ENCODE measurements at regions not wholly inside any gene's neighbourhood (a gene's known extent, or its start where the extent isn't known, plus 50 kb on each side); places are given as distances from the start of the nearest gene placed in this dataset.
"Not testable (repeated sequence)": the region's sequence is repeated elsewhere in the genome, so short reads cannot be mapped to it uniquely, and the experiment has no call there.

GRCh38 chr2:167859676-167860075 is 387.7 kb downstream of the STK39 start:
- Mint-ChIP-seq H3K27me3 (peaks cover 17% of the 10 kb centered on the region), H3K36me3 (ENCODE audit: low read depth) (no peaks in the 10 kb centered on the region), H3K4me3 (no peak overlapping the region), H3K27ac (no peak overlapping the region), H3K4me1 (peaks cover 13% of the 10 kb centered on the region), H3K9me3 (no peaks in the 10 kb centered on the region)
- POLR2A ChIA-PET: no interaction called here
- CTCF ChIA-PET: interaction anchor here (1.2 kb wide), 1 partner anchor 23 kb away, joined by 3 read pairs; no protein-coding TSS in a partner anchor
- DNase-seq: no peak

- Mint-ChIP-seq H3K4me3 (no peak overlapping the region), H3K27ac (no peak overlapping the region), H3K9me3 (no peaks in the 10 kb centered on the region), H3K36me3 (ENCODE audit: low read depth) (no peaks in the 10 kb centered on the region), H3K27me3 (peaks cover 19% of the 10 kb centered on the region), H3K4me1 (peaks cover 8% of the 10 kb centered on the region)
- ChIA-PET CTCF (interaction anchor here (0.9 kb wide), 1 partner anchor 12 kb away, joined by 5 read pairs; no protein-coding TSS in a partner anchor), POLR2A (no interaction called here)
- DNase-seq: no peak
These were observed 389.3 kb downstream of the STK39 start for GRCh38 chr2:167858086-167858485.

GRCh38 chr2:167857416-167857815 is 390.0 kb downstream of the STK39 start:
- H3K27ac Mint-ChIP-seq: no peak overlapping the region
- no peaks in the 10 kb centered on the region for H3K36me3 Mint-ChIP-seq (ENCODE audit: low read depth)
- H3K4me1 Mint-ChIP-seq: peaks cover 3% of the 10 kb centered on the region
- H3K9me3 Mint-ChIP-seq: no peaks in the 10 kb centered on the region
- POLR2A ChIA-PET: no interaction called here
- H3K27me3 Mint-ChIP-seq: peaks cover 20% of the 10 kb centered on the region
- CTCF ChIA-PET: no interaction called here
- no peak overlapping the region for H3K4me3 Mint-ChIP-seq
- DNase-seq: no peak

- Mint-ChIP-seq H3K4me1 (no peaks in the 10 kb centered on the region), H3K4me3 (no peak overlapping the region), H3K27me3 (peaks cover 19% of the 10 kb centered on the region), H3K27ac (no peak overlapping the region), H3K9me3 (no peaks in the 10 kb centered on the region), H3K36me3 (ENCODE audit: low read depth) (no peaks in the 10 kb centered on the region)
- ChIA-PET CTCF (no interaction called here), POLR2A (no interaction called here)
- no peak for DNase-seq
These were observed 391.2 kb downstream of the STK39 start for GRCh38 chr2:167856190-167856589.

GRCh38 chr2:167855211-167855610 is 392.2 kb downstream of the STK39 start:
- Mint-ChIP-seq H3K4me1 (no peaks in the 10 kb centered on the region), H3K9me3 (no peaks in the 10 kb centered on the region), H3K36me3 (ENCODE audit: low read depth) (no peaks in the 10 kb centered on the region), H3K27me3 (peaks cover 16% of the 10 kb centered on the region), H3K4me3 (no peak overlapping the region), H3K27ac (no peak overlapping the region)
- ChIA-PET POLR2A (no interaction called here), CTCF (no interaction called here)
- no peak for DNase-seq

GRCh38 chr2:167853717-167854116 is 393.7 kb downstream of the STK39 start:
- peaks cover 16% of the 10 kb centered on the region for H3K27me3 Mint-ChIP-seq
- H3K27ac Mint-ChIP-seq: no peak overlapping the region
- H3K4me3 Mint-ChIP-seq: no peak overlapping the region
- no peaks in the 10 kb centered on the region for H3K4me1 Mint-ChIP-seq
- CTCF ChIA-PET: no interaction called here
- peaks cover 3% of the 10 kb centered on the region for H3K9me3 Mint-ChIP-seq
- no peaks in the 10 kb centered on the region for H3K36me3 Mint-ChIP-seq (ENCODE audit: low read depth)
- POLR2A ChIA-PET: no interaction called here
- DNase-seq: no peak

- ChIA-PET CTCF (interaction anchor here (0.6 kb wide), 1 partner anchor 632 kb away, joined by 4 read pairs; no protein-coding TSS in a partner anchor), POLR2A (no interaction called here)
- Mint-ChIP-seq H3K4me3 (no peak overlapping the region), H3K36me3 (ENCODE audit: low read depth) (no peaks in the 10 kb centered on the region), H3K27ac (no peak overlapping the region), H3K27me3 (peaks cover 18% of the 10 kb centered on the region), H3K4me1 (peaks cover 3% of the 10 kb centered on the region), H3K9me3 (peaks cover 3% of the 10 kb centered on the region)
- DNase-seq: no peak
These were observed 395.5 kb downstream of the STK39 start for GRCh38 chr2:167851876-167852275.

- DNase-seq: no peak
- no peaks in the 10 kb centered on the region for H3K36me3 Mint-ChIP-seq (ENCODE audit: low read depth)
- peaks cover 3% of the 10 kb centered on the region for H3K9me3 Mint-ChIP-seq
- H3K27me3 Mint-ChIP-seq: peaks cover 18% of the 10 kb centered on the region
- ChIA-PET CTCF (no interaction called here), POLR2A (no interaction called here)
- no peak overlapping the region for H3K27ac Mint-ChIP-seq
- H3K4me1 Mint-ChIP-seq: peaks cover 3% of the 10 kb centered on the region
- no peak overlapping the region for H3K4me3 Mint-ChIP-seq
These were observed 396.0 kb downstream of the STK39 start for GRCh38 chr2:167851323-167851860.

GRCh38 chr2:167844714-167845530 is 402.5 kb downstream of the STK39 start:
- peaks cover 3% of the 10 kb centered on the region for H3K4me1 Mint-ChIP-seq
- no peak for DNase-seq
- no peaks in the 10 kb centered on the region for H3K36me3 Mint-ChIP-seq (ENCODE audit: low read depth)
- H3K9me3 Mint-ChIP-seq: peaks cover 3% of the 10 kb centered on the region
- peaks cover 14% of the 10 kb centered on the region for H3K27me3 Mint-ChIP-seq
- H3K27ac Mint-ChIP-seq: no peak overlapping the region
- ChIA-PET CTCF (no interaction called here), POLR2A (no interaction called here)
- H3K4me3 Mint-ChIP-seq: no peak overlapping the region

GRCh38 chr2:167843657-167844056 is 403.7 kb downstream of the STK39 start:
- H3K9me3 Mint-ChIP-seq: no peaks in the 10 kb centered on the region
- ChIA-PET CTCF (no interaction called here), POLR2A (no interaction called here)
- peaks cover 12% of the 10 kb centered on the region for H3K27me3 Mint-ChIP-seq
- no peak overlapping the region for H3K27ac Mint-ChIP-seq
- no peaks in the 10 kb centered on the region for H3K36me3 Mint-ChIP-seq (ENCODE audit: low read depth)
- H3K4me3 Mint-ChIP-seq: no peak overlapping the region
- DNase-seq: no peak
- H3K4me1 Mint-ChIP-seq: peaks cover 3% of the 10 kb centered on the region

- CTCF ChIA-PET: no interaction called here
- Mint-ChIP-seq H3K9me3 (no peaks in the 10 kb centered on the region), H3K36me3 (ENCODE audit: low read depth) (no peaks in the 10 kb centered on the region), H3K4me3 (no peak overlapping the region), H3K27me3 (peaks cover 12% of the 10 kb centered on the region), H3K4me1 (peaks cover 3% of the 10 kb centered on the region), H3K27ac (no peak overlapping the region)
- no peak for DNase-seq
- POLR2A ChIA-PET: no interaction called here
These were observed 404.2 kb downstream of the STK39 start for GRCh38 chr2:167843217-167843616.

GRCh38 chr2:167842047-167842446 is 405.3 kb downstream of the STK39 start:
- ChIA-PET POLR2A (no interaction called here), CTCF (no interaction called here)
- no peaks in the 10 kb centered on the region for H3K9me3 Mint-ChIP-seq
- H3K4me3 Mint-ChIP-seq: no peak overlapping the region
- no peaks in the 10 kb centered on the region for H3K36me3 Mint-ChIP-seq (ENCODE audit: low read depth)
- no peaks in the 10 kb centered on the region for H3K4me1 Mint-ChIP-seq
- H3K27ac Mint-ChIP-seq: no peak overlapping the region
- peaks cover 6% of the 10 kb centered on the region for H3K27me3 Mint-ChIP-seq
- no peak for DNase-seq

- H3K4me3 Mint-ChIP-seq; H3K36me3 Mint-ChIP-seq (ENCODE audit: low read depth); POLR2A ChIA-PET; DNase-seq; H3K27ac Mint-ChIP-seq; H3K27me3 Mint-ChIP-seq; H3K9me3 Mint-ChIP-seq; CTCF ChIA-PET; H3K4me1 Mint-ChIP-seq: not testable (repeated sequence)
These were observed 412.1 kb downstream of the STK39 start for GRCh38 chr2:167835290-167835689.

GRCh38 chr2:167834707-167835106 is 412.7 kb downstream of the STK39 start:
- POLR2A ChIA-PET: no interaction called here
- H3K27me3 Mint-ChIP-seq: peaks cover 7% of the 10 kb centered on the region
- DNase-seq: no peak
- CTCF ChIA-PET: no interaction called here
- H3K9me3 Mint-ChIP-seq: no peaks in the 10 kb centered on the region
- H3K27ac Mint-ChIP-seq: no peak overlapping the region
- no peaks in the 10 kb centered on the region for H3K4me1 Mint-ChIP-seq
- H3K36me3 Mint-ChIP-seq (ENCODE audit: low read depth): no peaks in the 10 kb centered on the region
- H3K4me3 Mint-ChIP-seq: no peak overlapping the region
